GM23338 (cell line): ENCODE measurements at regions not wholly inside any gene's neighbourhood (a gene's known extent, or its start where the extent isn't known, plus 50 kb on each side); places are given as distances from the start of the nearest gene placed in this dataset.

Experiments
- ATAC-seq: fragments of 200-7000 bp; cut with Tn5 transposase; 3 replicates; pipeline ENCODE4 v1.9.1; 2020
- DNase-seq: peaks from one replicate; pipeline ENCODE4 v3.0.0-alpha.2; 2015; ENCODE audit warnings: low spot score
- H2AFZ ChIP-seq: fragments of 200-600 bp; sonication (generic); 2 replicates; pipeline ENCODE4 v1.8.0; 2016; ENCODE audit warnings: antibody characterized with exemption, mild to moderate bottlenecking, moderate library complexity
- H3F3A ChIP-seq: fragments of 200-600 bp; sonication (generic); replicated peaks from 2 replicates; pipeline ENCODE4 v1.8.0; 2017; ENCODE audit warnings: antibody characterized with exemption, mixed run types, low read depth
- H3K27ac ChIP-seq: fragments of 200-600 bp; sonication (generic); 2 replicates; pipeline ENCODE4 v1.6.1; 2016; ENCODE audit warnings: low read depth
- H3K27me3 ChIP-seq: fragments of 200-600 bp; sonication (generic); 2 replicates; pipeline ENCODE4 v1.8.0; 2016; ENCODE audit warnings: mild to moderate bottlenecking, mixed run types, moderate library complexity; ENCODE audit not compliant: insufficient read depth
- H3K36me3 ChIP-seq: fragments of 200-600 bp; sonication (generic); 2 replicates; pipeline ENCODE4 v1.8.0; 2016; ENCODE audit warnings: mild to moderate bottlenecking; ENCODE audit not compliant: insufficient read depth
- H3K4me1 ChIP-seq: fragments of 200-600 bp; sonication (generic); 2 replicates; pipeline ENCODE4 v1.8.0; 2016; ENCODE audit warnings: mild to moderate bottlenecking, moderate library complexity; ENCODE audit not compliant: insufficient read depth
- H3K4me2 ChIP-seq: fragments of 200-600 bp; sonication (generic); 2 replicates; pipeline ENCODE4 v1.7.1; 2017; ENCODE audit warnings: mixed run types
- H3K4me3 ChIP-seq: fragments of 200-600 bp; sonication (generic); 2 replicates; pipeline ENCODE4 v1.6.1; 2016; ENCODE audit warnings: mixed run types
- H3K79me2 ChIP-seq: fragments of 200-600 bp; sonication (generic); replicated peaks from 2 replicates; pipeline ENCODE4 v1.8.0; 2017; ENCODE audit warnings: mild to moderate bottlenecking; ENCODE audit not compliant: insufficient read depth
- H3K9me2 ChIP-seq: fragments of 200-600 bp; sonication (generic); 2 replicates; pipeline ENCODE4 v1.8.0; 2017; ENCODE audit not compliant: insufficient read depth
- H4K20me1 ChIP-seq: fragments of 200-600 bp; sonication (generic); replicated peaks from 2 replicates; pipeline ENCODE4 v1.8.0; 2017; ENCODE audit warnings: mild to moderate bottlenecking; ENCODE audit not compliant: insufficient read depth
- H3K27ac Mint-ChIP-seq: 2 replicates; pipeline ENCODE4 v1.8.0; 2020; ENCODE audit warnings: inconsistent platforms, mild to moderate bottlenecking, moderate library complexity, mixed read lengths
- H3K27me3 Mint-ChIP-seq: 3 replicates; pipeline ENCODE4 v1.8.0; 2022; ENCODE audit warnings: low read depth, mild to moderate bottlenecking, moderate library complexity, mixed read lengths, inconsistent platforms; ENCODE audit not compliant: insufficient read depth, poor library complexity
- H3K36me3 Mint-ChIP-seq: 3 replicates; pipeline ENCODE4 v1.8.0; 2021; ENCODE audit warnings: low read depth, mild to moderate bottlenecking, inconsistent platforms, moderate library complexity, mixed read lengths
- H3K4me1 Mint-ChIP-seq: 3 replicates; pipeline ENCODE4 v1.8.0; 2020; ENCODE audit warnings: mild to moderate bottlenecking, inconsistent platforms, mixed read lengths
- H3K4me3 Mint-ChIP-seq: 3 replicates; pipeline ENCODE4 v1.8.0; 2021; ENCODE audit warnings: moderate library complexity, mild to moderate bottlenecking, inconsistent platforms, mixed read lengths
- H3K9me3 Mint-ChIP-seq: 3 replicates; pipeline ENCODE4 v1.8.0; 2020; ENCODE audit warnings: moderate library complexity, mild to moderate bottlenecking, inconsistent platforms, mixed read lengths
- CTCF ChIP-seq, 2 experiments: fragments of 200-600 bp in 1 of 2; sonication (generic) in 1 of 2; conservative IDR thresholded peaks; 2 replicates each; pipeline versions ENCODE4 v1.5.1 to v1.6.1; 2016 to 2017; ENCODE audit warnings: antibody characterized with exemption in 2 of 2, low read depth in 2 of 2, mild to moderate bottlenecking in 2 of 2, moderate library complexity in 1 of 2
- ETS1 ChIP-seq: IDR thresholded peaks from 2 replicates; pipeline ENCODE4 v1.6.1; 2016; ENCODE audit warnings: antibody characterized with exemption
- EZH2phosphoT487 ChIP-seq: fragments of 200-600 bp; sonication (generic); IDR thresholded peaks from one replicate; pipeline ENCODE4 v1.8.1; 2018; ENCODE audit warnings: antibody characterized with exemption; ENCODE audit not compliant: unreplicated experiment
- NANOG ChIP-seq: IDR thresholded peaks from 2 replicates; pipeline ENCODE4 v1.6.1; 2016; ENCODE audit warnings: antibody characterized with exemption, borderline replicate concordance
- POLR2AphosphoS5 ChIP-seq: IDR thresholded peaks from 2 replicates; pipeline ENCODE4 v1.6.1; 2016; ENCODE audit warnings: antibody characterized with exemption, low read depth
- REST ChIP-seq: IDR thresholded peaks from one replicate; pipeline ENCODE4 v1.6.1; 2018; ENCODE audit warnings: antibody characterized with exemption; ENCODE audit not compliant: unreplicated experiment
- STAT1 ChIP-seq: IDR thresholded peaks from one replicate; pipeline ENCODE4 v1.6.1; 2016; ENCODE audit warnings: antibody characterized with exemption; ENCODE audit not compliant: unreplicated experiment
- ZNF462 ChIP-seq: fragments of 250-450 bp; sonication (Bioruptor Pico); IDR thresholded peaks from 2 replicates; pipeline ENCODE4 v1.5.0; 2020; ENCODE audit warnings: mild to moderate bottlenecking, moderate library complexity

GRCh38 chr18:78522507-78522906 lies 457.1 kb upstream of the SALL3 start:
- no peak overlapping the region for H2AFZ ChIP-seq
- no peaks in the 10 kb centered on the region for H3K9me2 ChIP-seq
- no peaks in the 10 kb centered on the region for H3F3A ChIP-seq
- ATAC-seq (no peak), DNase-seq (no peak)
- no peaks in the 10 kb centered on the region for H3K4me1 ChIP-seq
- no peaks in the 10 kb centered on the region for H3K36me3 ChIP-seq
- no peaks in the 10 kb centered on the region for H3K27me3 ChIP-seq
- H3K27me3 Mint-ChIP-seq = peaks cover 9% of the 10 kb centered on the region
- H3K27ac Mint-ChIP-seq = no peak overlapping the region
- no peaks in the 10 kb centered on the region for H3K79me2 ChIP-seq
- H3K4me3 ChIP-seq = no peak overlapping the region
- peaks cover 61% of the 10 kb centered on the region for H3K36me3 Mint-ChIP-seq
- no peaks in the 10 kb centered on the region for H4K20me1 ChIP-seq
- no peak overlapping the region for H3K27ac ChIP-seq
- no peak for TF ChIP-seq ZNF462 (CRISPR knock-in tag)
- TF ChIP-seq ETS1 = no peak
- TF ChIP-seq EZH2phosphoT487 = no peak
- no peak for TF ChIP-seq STAT1
- no peak for TF ChIP-seq POLR2AphosphoS5
- H3K4me1 Mint-ChIP-seq = no peaks in the 10 kb centered on the region
- H3K4me3 Mint-ChIP-seq = no peak overlapping the region
- peaks cover 96% of the 10 kb centered on the region for H3K9me3 Mint-ChIP-seq
- no peak overlapping the region for H3K4me2 ChIP-seq

- ATAC-seq (no peak), DNase-seq (no peak)
- Histone ChIP-seq H3K79me2 (no peaks in the 10 kb centered on the region), H3K9me2 (no peaks in the 10 kb centered on the region), H3K4me1 (no peaks in the 10 kb centered on the region), H2AFZ (no peak overlapping the region), H3K36me3 (no peaks in the 10 kb centered on the region), H3K4me2 (no peak overlapping the region), H4K20me1 (no peaks in the 10 kb centered on the region), H3K27me3 (no peaks in the 10 kb centered on the region), H3K27ac (no peak overlapping the region), H3K4me3 (no peak overlapping the region), H3F3A (no peaks in the 10 kb centered on the region)
- no peak overlapping the region for H3K27ac Mint-ChIP-seq
- H3K9me3 Mint-ChIP-seq = peaks cover 97% of the 10 kb centered on the region
- peaks cover 58% of the 10 kb centered on the region for H3K36me3 Mint-ChIP-seq
- H3K4me1 Mint-ChIP-seq = no peaks in the 10 kb centered on the region
- no peak overlapping the region for H3K4me3 Mint-ChIP-seq
- peaks cover 9% of the 10 kb centered on the region for H3K27me3 Mint-ChIP-seq
- no peak for TF ChIP-seq REST
- TF ChIP-seq NANOG = no peak
- no peak for TF ChIP-seq CTCF (conservative IDR thresholded peaks at IDR 0.05; ENCODE audit: low read depth in 2 of 2)
- no peak for TF ChIP-seq ETS1
These were observed 455.8 kb upstream of the SALL3 start for GRCh38 chr18:78523850-78524249.
